ENCODE measurements at regions not wholly inside any gene's neighbourhood (a gene's known extent, or its start where the extent isn't known, plus 50 kb on each side); places are given as distances from the start of the nearest gene placed in this dataset.

GRCh38 chr9:73543727-73544126, 392.1 kb downstream of the ANXA1 start:
- DNase-seq (ENCODE audit: extremely low read depth, low read depth, low spot score) = no peak

GRCh38 chr9:73548201-73548600, 396.5 kb downstream of the ANXA1 start:
- DNase-seq (ENCODE audit: extremely low read depth, low read depth, low spot score) = no peak

GRCh38 chr9:73549991-73550390, 398.3 kb downstream of the ANXA1 start:
- no peak for DNase-seq (ENCODE audit: extremely low read depth, low read depth, low spot score)

GRCh38 chr9:73553295-73553694, 401.6 kb downstream of the ANXA1 start:
- no peak for DNase-seq (ENCODE audit: extremely low read depth, low read depth, low spot score)

- DNase-seq (ENCODE audit: extremely low read depth, low read depth, low spot score) = no peak
Observed at GRCh38 chr9:73558471-73558870, 406.8 kb downstream of the ANXA1 start.

- DNase-seq (ENCODE audit: extremely low read depth, low read depth, low spot score) = no peak
Observed at GRCh38 chr9:73565026-73565425, 413.4 kb downstream of the ANXA1 start.

- no peak for DNase-seq (ENCODE audit: extremely low read depth, low read depth, low spot score)
Observed at GRCh38 chr9:73565833-73566465, 414.3 kb downstream of the ANXA1 start.

- no peak for DNase-seq (ENCODE audit: extremely low read depth, low read depth, low spot score)
Observed at GRCh38 chr9:73566627-73567026, 415.0 kb downstream of the ANXA1 start.

GRCh38 chr9:73573235-73573634, 421.6 kb downstream of the ANXA1 start:
- DNase-seq (ENCODE audit: extremely low read depth, low read depth, low spot score) = no peak

- DNase-seq (ENCODE audit: extremely low read depth, low read depth, low spot score) = no peak
Observed at GRCh38 chr9:73575101-73576060, 423.7 kb downstream of the ANXA1 start.

- DNase-seq (ENCODE audit: extremely low read depth, low read depth, low spot score) = no peak
Observed at GRCh38 chr9:73577848-73578247, 426.2 kb downstream of the ANXA1 start.

GRCh38 chr9:73579823-73580222, 428.2 kb downstream of the ANXA1 start:
- no peak for DNase-seq (ENCODE audit: extremely low read depth, low read depth, low spot score)

- no peak for DNase-seq (ENCODE audit: extremely low read depth, low read depth, low spot score)
Observed at GRCh38 chr9:73583576-73583975, 431.9 kb downstream of the ANXA1 start.

GRCh38 chr9:73595036-73595545, 443.4 kb downstream of the ANXA1 start:
- no peak for DNase-seq (ENCODE audit: extremely low read depth, low read depth, low spot score)

- no peak for DNase-seq (ENCODE audit: extremely low read depth, low read depth, low spot score)
Observed at GRCh38 chr9:73596321-73596720, 444.7 kb downstream of the ANXA1 start.

- DNase-seq (ENCODE audit: extremely low read depth, low read depth, low spot score) = no peak
Observed at GRCh38 chr9:73597039-73597438, 445.4 kb downstream of the ANXA1 start.

GRCh38 chr9:73597771-73598170, 446.1 kb downstream of the ANXA1 start:
- DNase-seq (ENCODE audit: extremely low read depth, low read depth, low spot score) = no peak

GRCh38 chr9:73609381-73609780, 457.7 kb downstream of the ANXA1 start:
- no peak for DNase-seq (ENCODE audit: extremely low read depth, low read depth, low spot score)

- DNase-seq (ENCODE audit: extremely low read depth, low read depth, low spot score) = no peak
Observed at GRCh38 chr9:73611032-73611431, 459.4 kb downstream of the ANXA1 start.

GRCh38 chr9:73613092-73613701, 461.5 kb downstream of the ANXA1 start:
- no peak for DNase-seq (ENCODE audit: extremely low read depth, low read depth, low spot score)

GRCh38 chr9:73615557-73615956, 463.9 kb downstream of the ANXA1 start:
- no peak for DNase-seq (ENCODE audit: extremely low read depth, low read depth, low spot score)

Measured in glomerular endothelial cell (primary cell).